ENCODE measurements at regions not wholly inside any gene's neighbourhood (a gene's known extent, or its start where the extent isn't known, plus 50 kb on each side); places are given as distances from the start of the nearest gene placed in this dataset.

GRCh38 chr1:198861636-198862035, 222.8 kb downstream of the PTPRC start:
- intact Hi-C loops (cut with micrococcal nuclease): loop anchor here (2.0 kb wide), 1 partner anchor 13 kb away; no protein-coding TSS in a partner anchor

GRCh38 chr1:198864695-198865094, 225.9 kb downstream of the PTPRC start:
- intact Hi-C loops (cut with micrococcal nuclease): loop anchor here (5.0 kb wide), 1 partner anchor 248 kb away; no protein-coding TSS in a partner anchor

DNA sequence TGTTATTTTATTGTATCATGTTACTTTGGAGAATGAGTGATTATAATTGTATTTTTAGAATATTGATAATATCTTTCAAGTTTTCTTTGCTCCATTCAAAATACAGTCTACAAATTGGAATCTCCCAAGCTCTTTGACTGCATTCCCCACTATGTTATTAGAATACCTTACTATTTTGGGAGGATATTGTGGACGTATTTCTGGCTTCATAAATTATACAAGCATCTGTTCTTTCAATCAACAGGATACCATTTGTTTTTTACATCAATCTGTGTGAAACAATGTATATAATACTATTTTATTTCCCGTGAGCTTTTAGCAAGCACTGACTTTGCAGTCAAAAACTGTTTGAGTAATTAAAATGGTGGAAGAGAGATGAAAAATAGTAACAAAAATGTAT, 226.5 kb downstream of the PTPRC start:
- intact Hi-C loops (cut with micrococcal nuclease): loop anchor here (5.0 kb wide), 1 partner anchor 247 kb away; no protein-coding TSS in a partner anchor

- intact Hi-C loops (cut with micrococcal nuclease): loop anchor here (5.0 kb wide), 1 partner anchor 245 kb away; no protein-coding TSS in a partner anchor
Measured at GRCh38 chr1:198867182-198867581, 228.3 kb downstream of the PTPRC start.

DNA sequence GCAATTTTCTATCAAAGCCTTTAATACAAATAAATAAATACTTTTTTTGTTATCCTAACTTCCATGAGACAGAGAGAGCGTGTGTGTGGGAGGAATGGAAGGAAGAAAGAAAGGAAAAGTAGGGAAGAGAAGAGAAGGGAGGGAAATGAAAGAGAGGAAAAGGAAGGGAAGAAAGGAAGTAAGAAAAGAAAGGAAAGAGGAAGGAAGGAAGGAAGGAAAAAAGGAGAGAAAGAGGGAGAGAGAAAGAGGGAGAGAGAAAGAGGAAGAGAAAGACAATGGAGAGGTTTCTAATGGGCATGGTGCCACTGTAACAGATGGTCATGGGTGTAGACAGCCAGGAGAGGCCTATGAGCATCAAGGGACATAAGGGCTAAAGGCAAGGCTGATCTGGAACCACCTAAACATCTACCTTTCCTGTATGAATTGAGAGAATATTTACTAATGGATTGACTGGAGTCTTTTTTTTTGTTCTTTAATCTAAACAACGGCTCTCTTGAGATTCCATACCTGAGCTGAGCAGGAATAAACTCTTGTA, 234.9 kb downstream of the PTPRC start:
- intact Hi-C loops (cut with micrococcal nuclease): loop anchor here (2.0 kb wide), 1 partner anchor 13 kb away; no protein-coding TSS in a partner anchor

- intact Hi-C loops (cut with micrococcal nuclease): no loop called here
Measured at GRCh38 chr1:198876371-198876871, 237.6 kb downstream of the PTPRC start.

DNA sequence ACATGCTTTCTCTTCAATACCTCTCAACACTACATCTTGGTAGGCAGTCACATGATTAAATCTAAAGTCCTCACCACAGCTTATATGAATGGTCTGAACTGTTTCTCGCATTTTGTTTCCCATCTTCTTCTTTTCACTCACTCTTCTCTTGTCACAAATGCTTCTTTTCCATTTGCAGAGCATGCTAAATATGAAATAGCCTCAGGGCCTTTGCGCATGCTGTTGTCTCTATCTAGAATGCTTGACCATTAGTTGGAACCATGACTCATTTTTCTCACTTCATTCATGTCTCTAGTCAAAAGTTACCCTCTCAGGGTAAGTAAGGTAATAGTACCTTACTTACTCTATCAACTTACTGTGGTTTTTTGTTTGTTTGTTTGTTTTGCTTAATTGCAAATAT, 239.7 kb downstream of the PTPRC start:
- intact Hi-C loops (cut with micrococcal nuclease): no loop called here

DNA sequence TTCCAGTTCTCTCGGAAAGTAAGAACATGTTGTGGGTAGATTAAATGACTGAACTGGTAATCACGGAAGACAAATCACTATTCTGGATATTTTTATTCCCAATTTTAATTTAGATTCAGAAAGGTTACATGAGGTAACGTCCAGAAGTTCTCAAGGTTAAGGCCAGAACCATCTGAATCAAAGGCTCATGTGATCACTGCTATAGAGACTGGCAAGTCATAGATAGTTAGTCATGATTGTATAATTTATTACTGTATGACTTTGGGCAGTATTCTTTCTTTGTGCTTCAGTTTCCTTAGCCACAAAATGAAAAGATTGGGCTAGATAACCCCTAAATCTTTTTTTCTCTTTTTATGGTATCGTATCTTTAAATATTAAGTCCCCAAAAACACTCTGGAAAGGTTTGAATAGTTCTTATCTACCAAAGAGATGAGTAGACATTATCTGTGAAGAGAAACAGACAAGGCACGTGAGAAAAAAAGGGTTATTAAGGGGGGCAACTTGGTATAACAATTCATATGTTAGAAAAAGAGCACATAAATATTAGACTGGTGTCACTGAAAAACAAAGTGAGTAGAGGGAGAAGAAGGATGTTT, 241.0 kb downstream of the PTPRC start:
- intact Hi-C loops (cut with micrococcal nuclease): loop anchor here (10.0 kb wide), 1 partner anchor 675 kb away; no protein-coding TSS in a partner anchor

- intact Hi-C loops (cut with micrococcal nuclease): loop anchor here (10.0 kb wide), 1 partner anchor 674 kb away; no protein-coding TSS in a partner anchor
Measured at GRCh38 chr1:198880397-198880796, 241.6 kb downstream of the PTPRC start.

DNA sequence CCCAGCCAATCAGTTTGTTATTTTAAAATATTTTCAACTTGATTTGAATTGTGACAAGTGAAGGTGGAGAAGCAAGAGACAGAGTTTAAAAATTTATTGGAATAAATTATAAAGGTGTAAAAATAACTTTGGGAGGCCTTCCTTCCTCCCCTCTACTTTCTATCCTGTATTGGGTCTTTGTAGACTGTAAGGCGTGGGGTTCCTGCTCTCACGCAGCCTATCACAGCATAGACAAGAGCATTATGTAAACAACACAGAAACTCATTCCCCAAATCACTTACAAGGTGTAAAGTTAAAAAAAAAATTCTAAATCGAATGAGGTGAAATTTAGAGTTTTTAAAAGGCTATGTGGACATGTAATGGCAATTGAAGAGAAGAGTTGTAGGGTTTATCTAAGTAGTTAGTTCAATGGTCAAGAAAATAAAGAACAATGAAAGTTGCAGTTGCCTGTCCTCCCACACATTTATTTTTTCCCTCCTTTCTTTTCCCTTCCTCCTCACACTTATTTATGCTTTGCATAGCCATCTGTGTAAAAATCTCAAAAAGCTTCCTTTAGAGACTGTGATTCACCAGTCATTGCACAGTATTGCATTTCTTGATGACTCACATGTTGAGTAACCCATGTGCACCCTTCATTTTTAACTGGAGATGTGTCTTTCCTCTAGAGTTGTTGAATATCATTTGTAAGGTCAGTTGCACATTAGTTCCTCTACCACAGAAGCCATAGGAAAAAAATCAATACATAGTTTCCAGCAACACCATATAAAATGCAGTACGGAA, 242.2 kb downstream of the PTPRC start:
- intact Hi-C loops (cut with micrococcal nuclease): loop anchor here (1.0 to 10.0 kb wide), 2 partner anchors 232 to 674 kb away; no protein-coding TSS in a partner anchor

GRCh38 chr1:198883184-198883583, 244.3 kb downstream of the PTPRC start:
- intact Hi-C loops (cut with micrococcal nuclease): loop anchor here (10.0 kb wide), 1 partner anchor 672 kb away; no protein-coding TSS in a partner anchor

- intact Hi-C loops (cut with micrococcal nuclease): loop anchor here (5.0 to 10.0 kb wide), 2 partner anchors 354 to 667 kb away; no protein-coding TSS in a partner anchor
Measured at GRCh38 chr1:198887866-198888265, 249.0 kb downstream of the PTPRC start.

GRCh38 chr1:198888379-198888943, 249.6 kb downstream of the PTPRC start:
- intact Hi-C loops (cut with micrococcal nuclease): loop anchor here (5.0 to 10.0 kb wide), 2 partner anchors 354 to 666 kb away; no protein-coding TSS in a partner anchor

DNA sequence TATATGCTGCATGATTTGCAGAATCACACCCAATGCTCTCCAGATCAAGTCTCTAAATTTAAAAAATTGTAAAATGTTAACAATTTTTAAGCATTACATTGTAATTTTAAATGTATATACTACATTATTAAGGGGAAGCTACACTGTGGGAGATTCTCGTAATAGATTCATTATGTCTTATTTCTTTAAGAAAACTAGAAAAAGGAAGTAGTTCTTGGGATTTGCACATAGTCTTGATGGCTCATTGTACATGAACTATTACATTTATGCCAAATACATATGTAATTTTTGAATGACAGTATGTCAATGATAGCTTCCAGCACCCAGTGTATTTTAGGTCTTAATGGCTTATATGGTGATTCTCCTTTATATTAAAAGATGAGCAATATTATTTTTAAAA, 250.3 kb downstream of the PTPRC start:
- intact Hi-C loops (cut with micrococcal nuclease): loop anchor here (5.0 to 10.0 kb wide), 2 partner anchors 353 to 666 kb away; no protein-coding TSS in a partner anchor

DNA sequence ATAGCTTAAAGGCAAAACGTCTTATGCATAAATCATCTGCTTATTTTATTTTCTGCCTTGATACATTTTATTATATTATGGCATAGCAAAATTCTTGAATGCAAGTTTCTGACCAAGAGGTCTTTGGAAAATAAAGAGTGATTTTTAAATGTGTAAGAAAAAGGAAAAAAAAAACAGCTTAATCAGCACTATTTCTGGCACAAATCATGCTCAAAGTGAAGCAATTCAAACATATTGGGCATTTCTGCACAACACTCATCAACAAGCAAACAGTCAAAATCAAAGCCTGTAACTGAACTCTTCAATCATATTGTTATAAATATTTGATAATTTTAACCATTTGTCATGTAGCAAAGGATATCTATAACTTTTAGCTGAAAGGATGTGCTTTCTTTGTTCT, 250.9 kb downstream of the PTPRC start:
- intact Hi-C loops (cut with micrococcal nuclease): loop anchor here (5.0 to 10.0 kb wide), 2 partner anchors 353 to 665 kb away; no protein-coding TSS in a partner anchor

DNA sequence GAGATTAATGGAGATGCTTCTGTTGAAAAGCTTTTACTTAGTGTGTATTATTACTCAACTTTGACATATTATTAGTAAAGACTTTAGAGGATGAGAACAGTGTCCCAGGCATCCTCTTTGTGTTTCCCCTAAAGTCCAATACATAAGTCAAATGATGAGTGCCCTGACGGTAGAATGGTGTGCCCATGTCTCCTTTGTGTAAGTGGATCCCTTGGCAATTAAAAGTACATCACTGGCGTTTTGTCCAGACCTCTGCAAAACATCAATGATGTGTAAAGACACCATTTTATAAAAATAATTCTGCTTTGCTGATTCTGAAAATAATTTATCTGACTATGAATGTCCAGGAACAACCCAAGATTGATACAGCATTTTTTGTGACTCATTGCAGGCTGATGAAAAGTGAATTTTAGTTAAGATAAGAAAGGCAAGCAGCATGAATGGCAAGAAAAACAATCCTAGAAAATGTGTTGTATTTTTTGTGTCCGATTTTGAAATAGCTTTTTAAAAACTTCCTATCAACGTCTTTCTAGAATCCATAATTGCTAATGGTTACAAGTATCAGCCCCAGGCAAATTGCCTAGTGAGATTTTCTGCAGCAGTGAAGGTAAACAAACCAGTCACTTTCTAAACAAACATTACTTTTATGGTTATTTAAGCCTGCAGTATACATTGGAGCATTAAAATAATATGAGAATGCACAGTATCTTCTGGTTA, 251.5 kb downstream of the PTPRC start:
- intact Hi-C loops (cut with micrococcal nuclease): no loop called here

- intact Hi-C loops (cut with micrococcal nuclease): loop anchor here (2.0 kb wide), 1 partner anchor 15 kb away; no protein-coding TSS in a partner anchor
Measured at GRCh38 chr1:198892065-198892464, 253.2 kb downstream of the PTPRC start.

GRCh38 chr1:198893141-198893540, 254.3 kb downstream of the PTPRC start:
- intact Hi-C loops (cut with micrococcal nuclease): loop anchor here (2.0 kb wide), 1 partner anchor 14 kb away; no protein-coding TSS in a partner anchor

GRCh38 chr1:198893763-198894444, 255.1 kb downstream of the PTPRC start:
- intact Hi-C loops (cut with micrococcal nuclease): loop anchor here (2.0 kb wide), 1 partner anchor 13 kb away; no protein-coding TSS in a partner anchor

- intact Hi-C loops (cut with micrococcal nuclease): no loop called here
Measured at GRCh38 chr1:198901266-198901665, 262.4 kb downstream of the PTPRC start.

Measured in T-helper 1 cell treated with Interleukin-12 subunit alpha and Interleukin-12 subunit beta and Interleukin-4 antibody, amounts not matched to agents 30 ng/mL and 1 ng/mL, for 36 hours (primary cell).